ENCODE measurements at regions not wholly inside any gene's neighbourhood (a gene's known extent, or its start where the extent isn't known, plus 50 kb on each side); places are given as distances from the start of the nearest gene placed in this dataset.

DNA sequence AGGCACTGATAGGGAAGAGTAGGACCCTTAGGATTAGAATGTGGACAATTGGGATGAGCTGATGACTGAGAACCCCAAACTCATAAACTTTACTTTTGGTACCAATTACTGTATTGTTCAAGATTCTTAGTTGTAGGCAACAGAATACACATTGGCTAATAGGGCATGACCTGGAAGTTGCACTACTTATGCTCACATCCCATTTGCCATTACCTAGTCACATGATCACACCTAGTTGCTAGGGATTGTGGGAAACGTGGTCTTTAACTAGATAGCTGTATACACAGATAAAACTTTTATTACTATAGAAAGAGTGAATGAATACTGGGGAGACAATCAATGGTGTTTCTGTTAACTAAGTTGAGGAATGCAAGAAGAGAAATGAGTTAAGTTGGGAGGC lies 113.4 kb upstream of the AKIRIN2 start:
- no peak for FAIRE-seq
- TF ChIP-seq, protein P1, sequence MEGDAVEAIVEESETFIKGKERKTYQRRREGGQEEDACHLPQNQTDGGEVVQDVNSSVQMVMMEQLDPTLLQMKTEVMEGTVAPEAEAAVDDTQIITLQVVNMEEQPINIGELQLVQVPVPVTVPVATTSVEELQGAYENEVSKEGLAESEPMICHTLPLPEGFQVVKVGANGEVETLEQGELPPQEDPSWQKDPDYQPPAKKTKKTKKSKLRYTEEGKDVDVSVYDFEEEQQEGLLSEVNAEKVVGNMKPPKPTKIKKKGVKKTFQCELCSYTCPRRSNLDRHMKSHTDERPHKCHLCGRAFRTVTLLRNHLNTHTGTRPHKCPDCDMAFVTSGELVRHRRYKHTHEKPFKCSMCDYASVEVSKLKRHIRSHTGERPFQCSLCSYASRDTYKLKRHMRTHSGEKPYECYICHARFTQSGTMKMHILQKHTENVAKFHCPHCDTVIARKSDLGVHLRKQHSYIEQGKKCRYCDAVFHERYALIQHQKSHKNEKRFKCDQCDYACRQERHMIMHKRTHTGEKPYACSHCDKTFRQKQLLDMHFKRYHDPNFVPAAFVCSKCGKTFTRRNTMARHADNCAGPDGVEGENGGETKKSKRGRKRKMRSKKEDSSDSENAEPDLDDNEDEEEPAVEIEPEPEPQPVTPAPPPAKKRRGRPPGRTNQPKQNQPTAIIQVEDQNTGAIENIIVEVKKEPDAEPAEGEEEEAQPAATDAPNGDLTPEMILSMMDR (IDR thresholded peaks at IDR 0.05; ENCODE audit: insufficient read depth, low read length, severe bottlenecking): no peak

DNA sequence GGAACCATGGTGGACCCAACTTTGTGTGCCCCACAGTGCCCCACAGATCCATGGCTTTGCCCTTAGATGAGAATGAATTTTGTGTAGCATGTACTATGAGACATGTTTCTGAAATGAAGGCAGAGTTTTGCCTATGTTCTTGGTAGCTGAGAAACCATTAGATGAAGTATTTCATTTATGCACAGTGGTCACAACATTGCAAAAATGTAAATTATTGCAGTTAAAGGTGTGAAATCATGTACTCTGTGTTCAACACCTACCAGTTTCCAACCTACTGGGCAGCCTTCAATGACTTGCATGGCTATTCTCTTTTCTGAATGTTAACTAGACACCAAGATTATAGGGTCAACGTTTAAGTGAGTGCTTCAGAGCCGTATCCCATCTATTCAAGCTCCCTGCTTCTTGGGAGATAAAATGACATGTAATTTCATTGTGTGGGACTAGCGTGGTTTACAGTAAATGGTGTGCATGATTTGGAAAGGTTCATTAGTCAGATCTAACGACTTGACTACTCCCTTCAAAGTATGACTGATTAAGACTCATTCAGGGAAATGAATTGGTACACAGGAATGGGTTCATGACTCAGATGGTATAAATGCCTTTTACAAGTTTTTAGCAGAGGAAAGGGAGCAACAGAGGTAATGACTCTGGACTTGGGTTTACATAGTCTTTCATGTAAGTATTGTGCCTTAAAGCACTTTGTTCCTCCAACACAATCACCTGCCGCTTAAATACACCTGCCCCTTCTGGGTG lies 106.1 kb upstream of the AKIRIN2 start:
- FAIRE-seq (no peak), DNase-seq (ENCODE audit: low read depth) (peak; percentile 99)
- H3K4me3 ChIP-seq (ENCODE audit: low read depth, low read length): no peak overlapping the region
- no peaks in the 10 kb centered on the region for H3K27me3 ChIP-seq (ENCODE audit: control insufficient read depth, insufficient read depth, low read length)
- TF ChIP-seq, protein P1 (IDR thresholded peaks at IDR 0.05; ENCODE audit: insufficient read depth, low read length, severe bottlenecking): no peak
- no peaks in the 10 kb centered on the region for H3K36me3 ChIP-seq (ENCODE audit: control insufficient read depth, insufficient read depth, low read length)

More for the DNA sequence above, 113.4 kb upstream of the AKIRIN2 start:
- DNase-seq (ENCODE audit: low read depth): no peak
- Histone ChIP-seq H3K27me3 (ENCODE audit: control insufficient read depth, insufficient read depth, low read length) (no peaks in the 10 kb centered on the region), H3K36me3 (ENCODE audit: control insufficient read depth, insufficient read depth, low read length) (no peaks in the 10 kb centered on the region), H3K4me3 (ENCODE audit: low read depth, low read length) (no peak overlapping the region)

DNA sequence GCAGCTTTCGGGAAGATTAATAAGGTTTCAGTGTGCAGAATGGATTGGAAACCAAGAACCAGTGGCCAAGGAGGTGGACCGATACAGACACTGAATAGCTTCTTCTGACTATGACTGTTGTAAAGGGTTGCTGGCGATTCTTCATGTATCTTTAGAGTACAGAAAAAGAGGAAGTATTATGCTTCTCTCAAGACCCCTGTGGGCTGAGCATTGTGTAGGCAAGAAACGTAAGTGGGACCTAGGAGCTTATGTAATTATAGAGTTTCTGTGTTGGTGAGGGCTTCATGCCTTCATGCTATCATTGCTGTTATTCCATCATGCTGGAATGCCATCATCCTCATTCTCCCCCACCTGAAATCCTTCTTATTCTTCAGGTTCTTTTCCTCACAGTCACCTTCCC lies 105.4 kb upstream of the AKIRIN2 start:
- Histone ChIP-seq H3K27me3 (ENCODE audit: control insufficient read depth, insufficient read depth, low read length) (no peaks in the 10 kb centered on the region), H3K4me3 (ENCODE audit: low read depth, low read length) (no peak overlapping the region), H3K36me3 (ENCODE audit: control insufficient read depth, insufficient read depth, low read length) (no peaks in the 10 kb centered on the region)
- TF ChIP-seq, protein P1 (IDR thresholded peaks at IDR 0.05; ENCODE audit: insufficient read depth, low read length, severe bottlenecking): no peak
- FAIRE-seq (no peak), DNase-seq (ENCODE audit: low read depth) (no peak)

DNA sequence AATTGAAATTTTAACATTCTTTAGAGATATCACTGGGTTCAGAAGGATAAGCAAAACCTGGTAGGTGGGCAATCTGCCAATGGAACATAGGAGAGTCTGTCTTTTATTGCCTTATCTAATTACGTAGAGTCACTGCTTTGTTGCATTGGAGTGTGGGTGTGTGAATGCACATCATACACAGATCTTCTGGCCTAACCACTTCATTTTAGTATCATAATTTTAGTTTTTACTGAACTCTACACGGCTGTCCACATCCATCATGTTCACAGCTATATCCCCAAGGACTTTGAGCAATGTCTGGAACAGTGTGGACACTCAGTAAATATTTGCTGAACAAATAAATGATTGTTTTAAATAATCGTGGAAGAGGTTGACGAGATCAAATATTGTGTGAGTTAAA lies 104.6 kb upstream of the AKIRIN2 start:
- DNase-seq (ENCODE audit: low read depth) (no peak), FAIRE-seq (no peak)
- no peaks in the 10 kb centered on the region for H3K27me3 ChIP-seq (ENCODE audit: control insufficient read depth, insufficient read depth, low read length)
- TF ChIP-seq, protein P1 (IDR thresholded peaks at IDR 0.05; ENCODE audit: insufficient read depth, low read length, severe bottlenecking): no peak
- H3K4me3 ChIP-seq (ENCODE audit: low read depth, low read length): no peak overlapping the region
- H3K36me3 ChIP-seq (ENCODE audit: control insufficient read depth, insufficient read depth, low read length): no peaks in the 10 kb centered on the region

DNA sequence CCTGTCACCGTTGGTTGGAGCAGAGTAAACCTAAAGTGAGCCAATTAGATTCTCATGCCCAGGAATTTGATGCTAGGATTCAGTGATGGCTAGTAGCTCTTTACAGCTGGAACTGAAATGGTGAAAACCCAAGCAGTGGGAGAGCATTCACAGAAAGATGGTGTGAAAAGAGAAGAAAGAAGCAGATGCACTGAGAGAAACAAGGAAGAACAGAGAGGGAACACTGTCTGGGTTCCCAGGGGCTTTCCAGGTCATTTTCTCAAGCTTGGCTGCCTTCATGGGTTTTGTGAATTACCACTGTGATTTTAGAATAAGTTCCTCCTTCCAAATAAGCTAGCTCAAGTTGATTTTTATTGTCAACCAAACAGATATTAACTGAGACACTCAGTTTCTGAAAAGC lies 104.1 kb upstream of the AKIRIN2 start:
- H3K4me3 ChIP-seq (ENCODE audit: low read depth, low read length): no peak overlapping the region
- no peak for FAIRE-seq
- TF ChIP-seq, protein P1 (IDR thresholded peaks at IDR 0.05; ENCODE audit: insufficient read depth, low read length, severe bottlenecking): no peak
- no peak for DNase-seq (ENCODE audit: low read depth)
- H3K36me3 ChIP-seq (ENCODE audit: control insufficient read depth, insufficient read depth, low read length): no peaks in the 10 kb centered on the region
- no peaks in the 10 kb centered on the region for H3K27me3 ChIP-seq (ENCODE audit: control insufficient read depth, insufficient read depth, low read length)

DNA sequence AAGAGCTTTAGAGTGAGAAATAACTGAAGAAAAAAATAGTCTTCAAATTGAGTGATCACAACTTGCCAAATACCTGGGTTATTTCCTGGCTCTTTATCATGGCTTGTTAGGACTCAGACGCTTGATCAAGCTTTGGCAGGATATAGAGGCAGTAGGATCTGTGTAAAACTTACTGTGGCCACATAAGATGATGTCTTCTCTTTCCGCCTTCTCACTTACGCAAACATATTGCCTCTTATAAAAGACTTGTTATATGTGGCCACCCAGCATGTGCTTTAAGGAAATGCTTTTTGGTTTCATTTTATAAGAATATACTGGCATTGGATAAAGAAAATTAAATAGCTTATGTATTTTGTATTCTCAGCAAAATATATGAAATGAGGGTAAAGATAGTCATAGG lies 101.8 kb upstream of the AKIRIN2 start:
- TF ChIP-seq, protein P1 (IDR thresholded peaks at IDR 0.05; ENCODE audit: insufficient read depth, low read length, severe bottlenecking): no peak
- Histone ChIP-seq H3K27me3 (ENCODE audit: control insufficient read depth, insufficient read depth, low read length) (no peaks in the 10 kb centered on the region), H3K36me3 (ENCODE audit: control insufficient read depth, insufficient read depth, low read length) (no peaks in the 10 kb centered on the region), H3K4me3 (ENCODE audit: low read depth, low read length) (no peak overlapping the region)
- FAIRE-seq (no peak), DNase-seq (ENCODE audit: low read depth) (no peak)

Measured in bronchial epithelial cell (primary cell).